Tibial nerve (tissue), 4 donors: ENCODE measurements at regions not wholly inside any gene's neighbourhood (a gene's known extent, or its start where the extent isn't known, plus 50 kb on each side); places are given as distances from the start of the nearest gene placed in this dataset.

Source experiments
- EP300 ChIP-seq, 2 donors: sonication (generic); formaldehyde crosslinking; IDR thresholded peaks; one replicate each; pipeline ENCODE4 v1.6.1; 2017; ENCODE audit warnings: antibody characterized with exemption in 2 of 2, mild to moderate bottlenecking in 1 of 2
- POLR2A ChIP-seq, 2 donors: fragments of 450-650 bp; IDR thresholded peaks; one replicate each; pipeline ENCODE4 v1.6.1; 2017; ENCODE audit warnings: antibody characterized with exemption in 2 of 2, mild to moderate bottlenecking in 2 of 2, moderate library complexity in 2 of 2
- TF ChIP-seq, protein P1 (sequence below), 5 experiments: fragments of 200-600 bp in 3 of 5; fragments of 450-650 bp in 2 of 5; sonication (generic) in 3 of 5; IDR thresholded peaks; one replicate each; pipeline ENCODE4 v1.5.1; 2016 to 2019; ENCODE audit warnings: antibody characterized with exemption in 5 of 5, mild to moderate bottlenecking in 3 of 5, moderate library complexity in 2 of 5

DNA sequence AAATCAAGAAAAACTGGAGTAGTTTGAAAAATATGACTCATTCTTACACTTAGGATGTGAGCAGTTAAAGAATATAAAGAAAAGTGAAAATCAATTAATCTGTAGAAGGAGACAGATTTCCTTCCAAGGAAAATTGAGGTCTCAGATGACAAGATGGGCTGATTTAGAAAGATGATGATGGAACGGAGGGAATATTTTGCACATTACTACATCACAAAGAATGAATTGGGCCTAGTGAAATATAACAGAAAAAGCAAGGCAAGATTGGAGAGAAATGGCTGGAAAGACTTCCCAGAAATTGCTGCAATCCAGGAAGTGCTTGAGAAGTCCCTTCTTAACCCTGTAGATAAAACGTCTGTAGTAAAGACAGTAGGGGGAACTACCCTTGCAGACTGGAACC lies 169.1 kb upstream of the SYT6 start:
- TF ChIP-seq, protein P1, sequence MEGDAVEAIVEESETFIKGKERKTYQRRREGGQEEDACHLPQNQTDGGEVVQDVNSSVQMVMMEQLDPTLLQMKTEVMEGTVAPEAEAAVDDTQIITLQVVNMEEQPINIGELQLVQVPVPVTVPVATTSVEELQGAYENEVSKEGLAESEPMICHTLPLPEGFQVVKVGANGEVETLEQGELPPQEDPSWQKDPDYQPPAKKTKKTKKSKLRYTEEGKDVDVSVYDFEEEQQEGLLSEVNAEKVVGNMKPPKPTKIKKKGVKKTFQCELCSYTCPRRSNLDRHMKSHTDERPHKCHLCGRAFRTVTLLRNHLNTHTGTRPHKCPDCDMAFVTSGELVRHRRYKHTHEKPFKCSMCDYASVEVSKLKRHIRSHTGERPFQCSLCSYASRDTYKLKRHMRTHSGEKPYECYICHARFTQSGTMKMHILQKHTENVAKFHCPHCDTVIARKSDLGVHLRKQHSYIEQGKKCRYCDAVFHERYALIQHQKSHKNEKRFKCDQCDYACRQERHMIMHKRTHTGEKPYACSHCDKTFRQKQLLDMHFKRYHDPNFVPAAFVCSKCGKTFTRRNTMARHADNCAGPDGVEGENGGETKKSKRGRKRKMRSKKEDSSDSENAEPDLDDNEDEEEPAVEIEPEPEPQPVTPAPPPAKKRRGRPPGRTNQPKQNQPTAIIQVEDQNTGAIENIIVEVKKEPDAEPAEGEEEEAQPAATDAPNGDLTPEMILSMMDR (IDR thresholded peaks at IDR 0.05): no peak
- TF ChIP-seq POLR2A (IDR thresholded peaks at IDR 0.05) (no peak), EP300 (IDR thresholded peaks at IDR 0.05) (no peak)
